ENCODE measurements at regions not wholly inside any gene's neighbourhood (a gene's known extent, or its start where the extent isn't known, plus 50 kb on each side); places are given as distances from the start of the nearest gene placed in this dataset.

DNA sequence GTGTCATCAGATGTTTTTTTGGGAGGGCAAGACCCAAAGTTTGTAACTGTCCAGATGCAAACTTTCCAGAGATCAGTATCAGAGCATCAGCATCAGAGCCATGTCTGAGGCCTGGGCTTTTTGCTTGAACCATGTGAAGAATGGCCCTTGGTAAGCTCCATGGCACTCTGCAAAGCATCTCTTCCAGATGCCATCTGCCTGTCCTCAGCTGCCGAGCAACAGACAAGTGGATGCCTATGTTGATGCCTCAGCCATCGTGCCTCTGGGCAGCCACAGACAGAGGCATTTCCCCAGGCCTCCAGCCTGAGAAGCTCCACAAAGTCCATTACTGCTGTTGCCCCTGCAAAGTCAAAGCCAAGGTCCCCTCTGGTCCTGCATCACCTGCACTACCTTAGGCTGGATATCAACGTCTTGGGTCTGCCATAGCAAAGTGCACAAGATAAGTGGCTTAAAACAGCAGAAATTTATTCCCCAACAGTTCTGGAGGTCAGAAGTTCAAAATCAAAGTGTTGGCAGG is 670.2 kb upstream of the MKI67 start:
- DNase-seq (ENCODE audit: low read depth, low spot score), result no peak

DNA sequence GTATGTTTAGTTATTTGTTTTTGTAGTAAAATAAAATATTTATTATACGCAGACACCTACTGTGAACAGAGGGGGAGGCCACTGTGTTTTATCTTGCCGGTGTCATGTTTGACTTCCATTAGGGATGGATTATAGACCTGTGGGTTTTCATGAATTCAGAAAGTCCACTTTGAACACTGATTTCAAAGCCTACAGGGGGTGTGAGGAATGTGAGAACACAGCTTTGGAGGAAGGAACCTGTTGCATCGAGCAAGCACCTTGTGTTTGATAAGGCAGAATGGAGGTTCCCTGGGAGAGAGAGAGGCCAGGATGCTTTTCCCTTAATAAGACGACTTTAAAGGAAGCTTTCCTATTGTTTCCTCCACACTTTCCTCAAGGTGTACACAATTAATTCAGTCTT is 665.0 kb upstream of the MGMT start:
- no peak for DNase-seq (ENCODE audit: low read depth, low spot score)

GRCh38 chr10:128803790-128804189 is 663.3 kb upstream of the MGMT start:
- no peak for DNase-seq (ENCODE audit: low read depth, low spot score)

- DNase-seq (ENCODE audit: low read depth, low spot score), result no peak
Measured at GRCh38 chr10:128804411-128804810, 662.6 kb upstream of the MGMT start.

- no peak for DNase-seq (ENCODE audit: low read depth, low spot score)
Measured at GRCh38 chr10:128808921-128809440, 658.1 kb upstream of the MGMT start.

DNA sequence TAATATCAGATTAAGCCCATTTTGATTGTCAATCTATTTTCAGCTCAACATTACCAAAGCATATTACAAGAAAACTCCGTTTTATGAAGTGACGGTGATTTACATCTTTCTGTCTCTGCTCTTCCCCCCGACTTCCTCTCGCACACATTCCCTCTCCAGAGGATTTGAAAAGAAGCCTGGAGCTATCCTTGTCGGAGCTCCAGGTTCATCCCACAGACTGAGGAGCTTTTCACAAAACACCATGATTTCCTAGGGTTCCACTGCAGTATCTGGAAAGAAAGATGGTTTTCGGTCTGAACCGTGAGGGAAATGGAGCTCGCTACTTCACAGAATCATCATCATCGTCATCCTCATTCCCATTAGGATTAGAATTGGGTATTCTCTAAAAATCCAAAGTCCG is 655.5 kb upstream of the MGMT start:
- DNase-seq (ENCODE audit: low read depth, low spot score), result no peak

- no peak for DNase-seq (ENCODE audit: low read depth, low spot score)
Measured at GRCh38 chr10:128812000-128812399, 655.0 kb upstream of the MGMT start.

DNA sequence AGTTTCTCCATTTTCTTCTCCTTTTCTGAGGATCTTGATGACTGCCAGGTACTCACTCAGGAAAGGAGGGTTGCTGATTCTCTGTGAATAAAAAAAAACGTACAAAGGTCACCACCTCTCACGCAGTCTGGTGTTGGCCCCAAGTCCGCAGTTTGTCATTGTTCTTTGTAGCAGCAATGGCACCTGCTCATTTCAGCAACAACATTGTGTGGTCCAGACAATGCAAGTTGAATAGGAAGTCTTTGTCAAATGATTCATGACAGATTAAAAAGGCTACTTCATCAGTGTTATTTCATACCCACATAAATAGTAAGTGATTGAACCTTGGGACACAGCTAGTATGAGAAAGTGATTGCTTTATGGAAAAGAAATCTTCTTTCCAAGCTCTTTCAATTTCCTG is 653.5 kb upstream of the MGMT start:
- no peak for DNase-seq (ENCODE audit: low read depth, low spot score)

DNA sequence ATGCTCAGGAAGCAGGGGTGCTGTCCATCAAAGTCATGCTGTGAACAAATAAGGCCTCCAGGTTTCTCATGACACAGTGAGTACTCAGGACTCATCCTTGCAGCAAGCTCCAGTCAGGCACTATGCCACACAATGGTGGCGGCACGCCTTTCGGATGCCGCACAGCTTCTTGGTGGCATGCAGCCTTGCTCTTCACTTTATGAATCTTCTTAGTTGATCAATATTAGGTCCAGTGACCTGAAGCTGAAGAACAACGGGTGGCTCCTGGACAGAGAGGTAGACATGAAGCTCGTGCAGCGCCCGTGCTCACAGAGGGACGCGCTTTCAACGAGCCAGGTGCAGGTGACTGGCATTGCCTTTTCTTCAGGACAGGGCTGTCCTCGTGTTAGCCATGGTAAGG is 653.0 kb upstream of the MGMT start:
- DNase-seq (ENCODE audit: low read depth, low spot score), result no peak

DNA sequence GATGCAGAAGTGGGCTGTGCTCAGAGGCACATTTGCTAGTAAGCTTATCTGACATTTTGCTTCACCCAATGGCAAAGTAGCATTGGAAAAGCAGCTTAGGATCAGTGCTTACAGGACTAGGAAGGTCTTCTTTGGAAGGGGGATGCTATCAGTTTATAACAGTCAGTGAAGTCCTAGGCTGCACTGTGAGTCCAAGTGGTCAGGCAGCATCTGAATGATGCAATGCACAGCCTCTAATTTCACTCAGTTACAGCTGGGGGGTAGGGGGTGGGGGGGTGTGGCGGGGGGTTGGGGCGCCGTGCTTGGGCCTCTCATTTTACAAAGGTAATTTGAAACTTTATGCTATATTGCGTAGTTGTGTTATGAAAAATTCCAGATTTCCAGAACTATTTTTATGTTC is 652.3 kb upstream of the MGMT start:
- DNase-seq (ENCODE audit: low read depth, low spot score), result no peak

GRCh38 chr10:128816726-128817125 is 650.3 kb upstream of the MGMT start:
- DNase-seq (ENCODE audit: low read depth, low spot score), result no peak

- DNase-seq (ENCODE audit: low read depth, low spot score), result no peak
Measured at GRCh38 chr10:128817636-128818035, 649.4 kb upstream of the MGMT start.

- DNase-seq (ENCODE audit: low read depth, low spot score), result no peak
Measured at GRCh38 chr10:128820663-128821062, 646.4 kb upstream of the MGMT start.

GRCh38 chr10:128823201-128823600 is 643.8 kb upstream of the MGMT start:
- no peak for DNase-seq (ENCODE audit: low read depth, low spot score)

DNA sequence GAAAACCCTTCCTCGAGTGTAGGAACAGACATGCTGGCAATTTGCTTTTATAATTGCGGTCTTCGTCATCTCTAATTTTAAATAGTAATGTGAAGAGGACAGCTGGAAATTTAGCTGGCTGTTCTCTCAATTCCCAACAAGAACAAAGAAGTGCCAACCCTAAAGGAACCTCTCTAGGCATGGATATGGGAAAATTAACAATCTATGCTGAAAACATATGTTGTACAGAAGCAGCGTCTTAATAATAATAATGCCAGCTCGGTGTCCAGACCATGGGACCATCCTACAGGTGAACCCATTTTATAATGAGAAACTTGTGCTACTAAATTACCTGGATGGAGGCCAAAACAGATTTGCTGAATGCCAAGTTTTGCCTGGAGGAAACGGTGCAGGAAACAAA is 641.4 kb upstream of the MGMT start:
- DNase-seq (ENCODE audit: low read depth, low spot score), result no peak

DNA sequence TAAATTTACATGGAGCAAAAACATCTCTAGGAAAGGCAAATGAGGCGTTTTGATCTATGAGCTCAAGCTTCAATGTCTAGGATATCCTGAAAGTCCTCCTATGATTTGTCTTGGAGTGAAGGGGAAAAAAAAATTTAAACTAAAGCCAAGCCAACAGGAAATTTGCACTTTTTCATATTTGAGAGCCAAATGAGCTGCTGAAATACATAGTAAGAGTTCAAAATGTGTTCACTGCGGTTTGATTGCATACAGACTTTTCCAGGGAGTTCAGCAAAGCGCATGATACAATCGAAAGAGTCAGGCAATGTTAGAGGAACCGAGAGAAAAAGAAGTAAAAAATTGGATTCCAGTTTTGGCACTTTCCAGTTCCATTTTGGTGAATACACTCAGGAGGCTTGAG is 633.4 kb upstream of the MGMT start:
- DNase-seq (ENCODE audit: low read depth, low spot score), result no peak

DNA sequence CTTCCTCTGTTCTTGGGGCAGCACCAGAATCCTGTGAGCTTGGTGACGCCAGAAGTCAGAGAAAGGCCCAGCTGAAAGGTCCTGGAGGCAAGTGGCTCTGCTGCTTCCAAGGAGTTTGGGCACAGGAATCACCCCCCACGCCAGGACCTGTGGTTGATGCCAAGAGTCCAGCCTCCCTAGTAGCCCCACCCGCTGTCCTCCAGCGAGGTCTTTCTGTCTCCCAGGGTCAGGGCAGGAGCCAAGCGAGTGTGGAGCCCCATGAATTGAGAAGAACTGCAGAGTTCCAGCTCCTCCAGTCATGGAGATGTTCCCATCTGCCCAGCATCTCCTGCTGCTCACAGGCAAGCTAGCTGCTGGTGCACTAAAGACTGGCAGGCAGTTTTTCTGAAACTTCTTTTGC is 631.7 kb upstream of the MGMT start:
- no peak for DNase-seq (ENCODE audit: low read depth, low spot score)

- DNase-seq (ENCODE audit: low read depth, low spot score), result no peak
Measured at GRCh38 chr10:128837478-128837877, 629.6 kb upstream of the MGMT start.

DNA sequence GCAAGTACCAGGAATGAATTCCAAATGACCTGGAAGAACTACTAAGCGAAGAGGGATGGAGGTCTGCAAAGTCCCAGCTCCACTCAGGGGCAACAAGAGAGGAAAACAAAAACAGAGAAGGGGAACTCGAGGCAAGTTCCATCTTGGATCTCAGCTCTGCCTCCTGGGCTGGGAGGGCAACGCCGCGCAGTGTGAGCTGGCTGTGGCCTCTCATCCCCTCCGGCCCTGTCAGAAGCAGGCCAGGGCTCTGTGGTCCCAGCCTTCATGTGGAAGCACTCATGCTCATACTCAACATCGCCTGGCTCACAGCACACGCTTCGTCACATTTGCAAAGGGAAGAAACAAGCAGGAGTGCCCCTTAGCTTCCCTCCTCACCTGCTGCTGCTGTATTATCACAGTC is 627.9 kb upstream of the MGMT start:
- no peak for DNase-seq (ENCODE audit: low read depth, low spot score)

GRCh38 chr10:128839701-128840100 is 627.3 kb upstream of the MGMT start:
- DNase-seq (ENCODE audit: low read depth, low spot score), result no peak

DNA sequence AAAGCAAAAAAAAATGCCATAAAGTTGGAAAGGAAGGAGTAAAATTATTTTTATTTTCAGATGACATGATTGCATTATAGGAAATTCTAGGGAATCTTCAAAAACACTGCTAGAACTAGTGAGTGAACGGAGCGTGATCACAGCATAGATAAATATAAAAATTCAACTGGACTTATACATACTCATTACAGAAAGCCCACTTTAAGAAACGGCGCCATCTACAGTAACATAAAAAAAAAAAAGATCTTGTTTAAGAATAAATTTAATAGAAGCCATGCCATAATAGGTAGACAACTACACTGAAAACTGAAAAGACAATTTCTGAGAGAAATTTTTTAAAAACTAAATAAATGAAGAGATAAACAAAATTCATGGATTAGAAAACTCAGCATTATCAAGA is 623.1 kb upstream of the MGMT start:
- DNase-seq (ENCODE audit: low read depth, low spot score), result no peak

GRCh38 chr10:128846927-128847326 is 620.1 kb upstream of the MGMT start:
- no peak for DNase-seq (ENCODE audit: low read depth, low spot score)

DNA sequence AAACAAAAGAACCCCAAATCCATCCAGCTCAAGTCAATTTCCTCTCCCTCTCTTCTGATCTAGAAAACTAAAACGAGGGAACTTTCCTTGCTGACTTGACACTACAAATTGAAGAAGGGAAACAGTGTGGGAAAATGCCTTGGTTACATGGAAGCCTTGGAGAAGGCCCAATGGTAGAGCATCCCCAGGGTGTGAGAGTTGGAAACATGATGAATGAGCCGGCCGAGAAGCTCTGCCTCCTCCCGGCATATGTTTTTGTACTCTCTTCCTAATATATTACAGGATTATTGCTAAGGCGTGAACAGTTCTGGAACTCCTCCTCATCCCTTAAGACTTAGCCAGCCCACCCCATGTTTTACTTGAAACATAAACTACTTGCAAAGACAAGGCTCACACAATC is 618.2 kb upstream of the MGMT start:
- no peak for DNase-seq (ENCODE audit: low read depth, low spot score)

DNA sequence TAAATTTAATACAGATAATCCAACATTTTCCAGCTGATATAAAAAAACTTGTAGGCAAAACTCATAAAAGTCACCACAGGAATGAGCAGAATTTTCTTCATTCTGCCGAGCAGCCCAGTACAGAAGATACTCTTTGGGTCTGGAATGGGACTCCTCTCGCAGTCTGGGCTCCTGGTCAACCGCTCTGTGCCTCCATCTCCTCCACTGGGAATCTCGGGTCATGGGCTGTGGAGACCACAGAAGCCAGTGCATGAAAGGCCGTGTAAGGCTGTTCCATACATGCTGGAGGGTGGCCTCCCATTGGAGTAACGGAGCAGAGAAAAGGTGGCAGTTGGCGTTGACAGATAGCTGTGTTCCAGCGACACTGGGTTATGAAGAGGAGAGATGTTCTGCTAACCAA is 616.4 kb upstream of the MGMT start:
- DNase-seq (ENCODE audit: low read depth, low spot score), result no peak
